HG03196 (cell line): ENCODE measurements at regions not wholly inside any gene's neighbourhood (a gene's known extent, or its start where the extent isn't known, plus 50 kb on each side); places are given as distances from the start of the nearest gene placed in this dataset.
"Not testable (repeated sequence)": the region's sequence is repeated elsewhere in the genome, so short reads cannot be mapped to it uniquely, and the experiment has no call there.

Experiments
- ATAC-seq: cut with Tn5 transposase; IDR thresholded peaks from one replicate; pipeline ENCODE4 v1.9.1; 2021; ENCODE audit not compliant: unreplicated experiment

GRCh38 chr11:29184939-29185890, 831.6 kb downstream of the KCNA4 start:
- no peak for ATAC-seq

GRCh38 chr11:29183301-29183700, 833.5 kb downstream of the KCNA4 start:
- no peak for ATAC-seq

- no peak for ATAC-seq
These were observed 843.2 kb downstream of the KCNA4 start for GRCh38 chr11:29173660-29174062.

- no peak for ATAC-seq
These were observed 845.4 kb downstream of the KCNA4 start for GRCh38 chr11:29171360-29171950.

GRCh38 chr11:29166306-29166705, 850.5 kb downstream of the KCNA4 start:
- no peak for ATAC-seq

- no peak for ATAC-seq
These were observed 853.6 kb downstream of the KCNA4 start for GRCh38 chr11:29163231-29163630.

- ATAC-seq: no peak
These were observed 854.3 kb downstream of the KCNA4 start for GRCh38 chr11:29162491-29162890.

- ATAC-seq: no peak
These were observed 855.6 kb downstream of the KCNA4 start for GRCh38 chr11:29161191-29161590.

- ATAC-seq: peak; percentile 67
These were observed 857.0 kb downstream of the KCNA4 start for GRCh38 chr11:29159552-29160465.

- ATAC-seq: no peak
These were observed 863.8 kb downstream of the KCNA4 start for GRCh38 chr11:29153078-29153477.

GRCh38 chr11:29142573-29142972, 874.3 kb downstream of the KCNA4 start:
- not testable (repeated sequence) for ATAC-seq

GRCh38 chr11:29135504-29135903, 881.3 kb downstream of the KCNA4 start:
- ATAC-seq: no peak

GRCh38 chr11:29131055-29131454, 885.8 kb downstream of the KCNA4 start:
- no peak for ATAC-seq

- ATAC-seq: no peak
These were observed 887.0 kb downstream of the KCNA4 start for GRCh38 chr11:29129844-29130243.

- no peak for ATAC-seq
These were observed 889.4 kb downstream of the KCNA4 start for GRCh38 chr11:29127461-29127860.

GRCh38 chr11:29125606-29126005, 891.2 kb downstream of the KCNA4 start:
- no peak for ATAC-seq

GRCh38 chr11:29124470-29124869, 892.4 kb downstream of the KCNA4 start:
- ATAC-seq: no peak

- no peak for ATAC-seq
These were observed 896.9 kb downstream of the KCNA4 start for GRCh38 chr11:29119707-29120618.

GRCh38 chr11:29119116-29119515, 897.7 kb downstream of the KCNA4 start:
- no peak for ATAC-seq

GRCh38 chr11:29100967-29101366, 915.9 kb downstream of the KCNA4 start:
- no peak for ATAC-seq
